Lung (tissue), 11 donors: ENCODE measurements at regions not wholly inside any gene's neighbourhood (a gene's known extent, or its start where the extent isn't known, plus 50 kb on each side); places are given as distances from the start of the nearest gene placed in this dataset.
A peak's percentile ranks its signal among the peaks of the same experiment; 100 is the strongest.

Experiments
- ATAC-seq: fragments of 200-7000 bp; cut with Tn5 transposase; one replicate; pipeline ENCODE4 v1.9.1; 2020; ENCODE audit warnings: moderate number of reproducible peaks; ENCODE audit not compliant: insufficient read depth, low FRiP score
- DNase-seq, 3 donors: peaks; one replicate each; pipeline ENCODE4 v3.0.0-alpha.2; 2013 to 2017
- H3K27ac ChIP-seq, 2 donors: one replicate each; pipeline ENCODE4 v1.5.1; 2013; ENCODE audit warnings: mild to moderate bottlenecking in 2 of 2, moderate library complexity in 2 of 2, control low read depth in 1 of 2, inconsistent platforms in 1 of 2, low read depth in 1 of 2, low read length in 1 of 2
- H3K27me3 ChIP-seq, 3 donors: one replicate each; pipeline ENCODE4 v1.5.1; 2013; ENCODE audit warnings: low read length in 2 of 3; ENCODE audit not compliant: control insufficient read depth in 3 of 3, insufficient read depth in 3 of 3
- H3K36me3 ChIP-seq, 4 donors: one replicate each; pipeline ENCODE4 v1.5.1; 2013; ENCODE audit warnings: low read length in 4 of 4, mild to moderate bottlenecking in 1 of 4, moderate library complexity in 1 of 4; ENCODE audit not compliant: control insufficient read depth in 4 of 4, insufficient read depth in 4 of 4
- H3K4me1 ChIP-seq, 5 donors: one replicate each; pipeline ENCODE4 v1.5.1; 2013; ENCODE audit warnings: low read length in 5 of 5, mild to moderate bottlenecking in 2 of 5, moderate library complexity in 1 of 5; ENCODE audit not compliant: control insufficient read depth in 5 of 5, insufficient read depth in 5 of 5
- H3K4me3 ChIP-seq: one replicate; pipeline ENCODE4 v1.5.1; 2013; ENCODE audit warnings: mild to moderate bottlenecking, control low read depth, moderate library complexity
- H3K9ac ChIP-seq, 2 donors: one replicate each; pipeline ENCODE4 v1.5.1; 2013; ENCODE audit warnings: low read length in 2 of 2, control low read depth in 1 of 2; ENCODE audit not compliant: insufficient read depth in 1 of 2
- H3K9me3 ChIP-seq, 4 donors: one replicate each; pipeline ENCODE4 v1.5.1; 2013; ENCODE audit warnings: low read length in 3 of 4, mild to moderate bottlenecking in 1 of 4, moderate library complexity in 1 of 4; ENCODE audit not compliant: control insufficient read depth in 4 of 4, insufficient read depth in 3 of 4
- CTCF ChIP-seq: IDR thresholded peaks from 2 replicates; pipeline ENCODE4 v1.5.1; 2012; ENCODE audit warnings: mild to moderate bottlenecking; ENCODE audit errors: control extremely low read depth, extremely low read depth
- WGBS, 2 donors: extraction: QIAGEN DNeasy Blood & Tissue Kit; methylation state at CpG; one replicate each; pipeline ENCODE4 v1.1.7; 2013; 5-methylcytosine and 5-hydroxymethylcytosine counted together
- donor health status: control.
- donor health status: control.
- donor health status: Bipolar disorder and iron deficiency.
- donor health status: healthy.
- donor health status: DM: yes; HTN: yes; CAD: no.

- Histone ChIP-seq H3K27ac (no peak overlapping the region), H3K36me3 (no peaks in the 10 kb centered on the region), H3K9ac (no peak overlapping the region), H3K4me1 (no peaks in the 10 kb centered on the region), H3K9me3 (peaks cover 0 to 10% (median 7%) of the 10 kb centered on the region in 4 donors), H3K4me3 (no peak overlapping the region), H3K27me3 (no peaks in the 10 kb centered on the region)
- ATAC-seq: no peak
- WGBS, 2 donors: 49 to 54% methylated on average over 2 of the region's 2 CpGs
- no peak for TF ChIP-seq CTCF
- DNase-seq: no peak
These were observed 255.6 kb upstream of the OSR1 start for GRCh38 chr2:19614066-19614465.

- Histone ChIP-seq H3K27me3 (peaks cover 0 to 2% (median 0%) of the 10 kb centered on the region in 3 donors), H3K9ac (no peak overlapping the region), H3K9me3 (peaks cover 0 to 7% (median 4%) of the 10 kb centered on the region in 4 donors), H3K4me1 (peaks cover 0 to 1% (median 0%) of the 10 kb centered on the region in 5 donors), H3K4me3 (no peak overlapping the region), H3K27ac (no peak overlapping the region), H3K36me3 (no peaks in the 10 kb centered on the region)
- DNase-seq: no peak
- no peak for TF ChIP-seq CTCF
- peak; percentile 19 for ATAC-seq
- WGBS, 2 donors: 77 to 89% methylated on average over 4 of the region's 4 CpGs
These were observed 253.3 kb upstream of the OSR1 start for GRCh38 chr2:19611491-19612332.

- peaks cover 0 to 4% (median 0%) of the 10 kb centered on the region in 3 donors for H3K27me3 ChIP-seq
- H3K4me1 ChIP-seq: peaks cover 0 to 1% (median 0%) of the 10 kb centered on the region in 5 donors
- no peak for TF ChIP-seq CTCF
- H3K4me3 ChIP-seq: no peak overlapping the region
- no peaks in the 10 kb centered on the region for H3K9me3 ChIP-seq
- H3K36me3 ChIP-seq: no peaks in the 10 kb centered on the region
- 68 to 77% methylated on average over 6 of the region's 6 CpGs for WGBS, 2 donors
- H3K9ac ChIP-seq: no peak overlapping the region
- H3K27ac ChIP-seq: no peak overlapping the region
- DNase-seq (no peak), ATAC-seq (no peak)
These were observed 250.8 kb upstream of the OSR1 start for GRCh38 chr2:19609266-19609665.
